ENCODE measurements at regions not wholly inside any gene's neighbourhood (a gene's known extent, or its start where the extent isn't known, plus 50 kb on each side); places are given as distances from the start of the nearest gene placed in this dataset.

- H3K9me3 ChIP-seq (ENCODE audit: control insufficient read depth, insufficient read depth, low read depth, low read length), result no peaks in the 10 kb centered on the region
- ChIA-PET CTCF (no interaction called here), POLR2A (no interaction called here)
- TF ChIP-seq, protein P1, sequence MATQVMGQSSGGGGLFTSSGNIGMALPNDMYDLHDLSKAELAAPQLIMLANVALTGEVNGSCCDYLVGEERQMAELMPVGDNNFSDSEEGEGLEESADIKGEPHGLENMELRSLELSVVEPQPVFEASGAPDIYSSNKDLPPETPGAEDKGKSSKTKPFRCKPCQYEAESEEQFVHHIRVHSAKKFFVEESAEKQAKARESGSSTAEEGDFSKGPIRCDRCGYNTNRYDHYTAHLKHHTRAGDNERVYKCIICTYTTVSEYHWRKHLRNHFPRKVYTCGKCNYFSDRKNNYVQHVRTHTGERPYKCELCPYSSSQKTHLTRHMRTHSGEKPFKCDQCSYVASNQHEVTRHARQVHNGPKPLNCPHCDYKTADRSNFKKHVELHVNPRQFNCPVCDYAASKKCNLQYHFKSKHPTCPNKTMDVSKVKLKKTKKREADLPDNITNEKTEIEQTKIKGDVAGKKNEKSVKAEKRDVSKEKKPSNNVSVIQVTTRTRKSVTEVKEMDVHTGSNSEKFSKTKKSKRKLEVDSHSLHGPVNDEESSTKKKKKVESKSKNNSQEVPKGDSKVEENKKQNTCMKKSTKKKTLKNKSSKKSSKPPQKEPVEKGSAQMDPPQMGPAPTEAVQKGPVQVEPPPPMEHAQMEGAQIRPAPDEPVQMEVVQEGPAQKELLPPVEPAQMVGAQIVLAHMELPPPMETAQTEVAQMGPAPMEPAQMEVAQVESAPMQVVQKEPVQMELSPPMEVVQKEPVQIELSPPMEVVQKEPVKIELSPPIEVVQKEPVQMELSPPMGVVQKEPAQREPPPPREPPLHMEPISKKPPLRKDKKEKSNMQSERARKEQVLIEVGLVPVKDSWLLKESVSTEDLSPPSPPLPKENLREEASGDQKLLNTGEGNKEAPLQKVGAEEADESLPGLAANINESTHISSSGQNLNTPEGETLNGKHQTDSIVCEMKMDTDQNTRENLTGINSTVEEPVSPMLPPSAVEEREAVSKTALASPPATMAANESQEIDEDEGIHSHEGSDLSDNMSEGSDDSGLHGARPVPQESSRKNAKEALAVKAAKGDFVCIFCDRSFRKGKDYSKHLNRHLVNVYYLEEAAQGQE (IDR thresholded peaks at IDR 0.05; ENCODE audit: insufficient read depth in 1 of 2, low read depth in 2 of 2, low read length in 1 of 2), result no peak
- no peak for TF ChIP-seq SIN3A (IDR thresholded peaks at IDR 0.05; ENCODE audit: borderline replicate concordance, insufficient read depth, low read depth, low read length)
- TF ChIP-seq POLR2AphosphoS5 (IDR thresholded peaks at IDR 0.05; ENCODE audit: low read depth, low read length), result no peak
- TF ChIP-seq CTCF (IDR thresholded peaks at IDR 0.05), result no peak
- TF ChIP-seq TCF7L2 (IDR thresholded peaks at IDR 0.05; ENCODE audit: low read depth, low read length), result no peak
- H3K27me3 ChIP-seq (ENCODE audit: control insufficient read depth, insufficient read depth, low read length), result no peaks in the 10 kb centered on the region
- H3K27ac ChIP-seq (ENCODE audit: low read length), result no peak overlapping the region
- ATAC-seq (no peak), DNase-seq (ENCODE audit: low read depth, low spot score) (no peak)
- in situ Hi-C loops (cut with HindIII; ENCODE audit: low pct_unique_long_range_greater_than_20kb, low sequenced_read_pairs) (no loop called here), intact Hi-C loops (cut with micrococcal nuclease; ENCODE audit: unreplicated experiment) (no loop called here)
- no peaks in the 10 kb centered on the region for H3K4me1 ChIP-seq (ENCODE audit: control insufficient read depth, insufficient read depth, low read length)
- H3K36me3 ChIP-seq (ENCODE audit: control insufficient read depth, insufficient read depth, low read length), result no peaks in the 10 kb centered on the region
- no peak overlapping the region for H3K4me3 ChIP-seq (ENCODE audit: low read depth in 2 of 2, low read length in 2 of 2)
- no TSS peak for BruUV-seq (replicated peaks)
Measured at GRCh38 chr20:7712661-7713060, 227.6 kb downstream of the HAO1 start.

GRCh38 chr20:7714549-7714948, 225.7 kb downstream of the HAO1 start:
- no peaks in the 10 kb centered on the region for H3K9me3 ChIP-seq (ENCODE audit: control insufficient read depth, insufficient read depth, low read depth, low read length)
- H3K4me1 ChIP-seq (ENCODE audit: control insufficient read depth, insufficient read depth, low read length), result no peaks in the 10 kb centered on the region
- H3K36me3 ChIP-seq (ENCODE audit: control insufficient read depth, insufficient read depth, low read length), result no peaks in the 10 kb centered on the region
- in situ Hi-C loops (cut with HindIII; ENCODE audit: low pct_unique_long_range_greater_than_20kb, low sequenced_read_pairs) (no loop called here), intact Hi-C loops (cut with micrococcal nuclease; ENCODE audit: unreplicated experiment) (no loop called here)
- ChIA-PET POLR2A (no interaction called here), CTCF (no interaction called here)
- no peaks in the 10 kb centered on the region for H3K27me3 ChIP-seq (ENCODE audit: control insufficient read depth, insufficient read depth, low read length)
- ATAC-seq (no peak), DNase-seq (ENCODE audit: low read depth, low spot score) (no peak)
- TF ChIP-seq TCF7L2 (IDR thresholded peaks at IDR 0.05; ENCODE audit: low read depth, low read length), result no peak
- no peak for TF ChIP-seq POLR2AphosphoS5 (IDR thresholded peaks at IDR 0.05; ENCODE audit: low read depth, low read length)
- no peak for TF ChIP-seq SIN3A (IDR thresholded peaks at IDR 0.05; ENCODE audit: borderline replicate concordance, insufficient read depth, low read depth, low read length)
- no peak for TF ChIP-seq CTCF (IDR thresholded peaks at IDR 0.05)
- TF ChIP-seq, protein P1 (IDR thresholded peaks at IDR 0.05; ENCODE audit: insufficient read depth in 1 of 2, low read depth in 2 of 2, low read length in 1 of 2), result no peak
- H3K4me3 ChIP-seq (ENCODE audit: low read depth in 2 of 2, low read length in 2 of 2), result no peak overlapping the region
- BruUV-seq (replicated peaks), result no TSS peak
- H3K27ac ChIP-seq (ENCODE audit: low read length), result no peak overlapping the region

All from Panc1 (cell line).